Hematopoietic multipotent progenitor cell treated with erythropoietin and hydrocortisone succinate and interleukin-3 and kit ligand, for 15 days (in vitro differentiated cells): ENCODE measurements at regions not wholly inside any gene's neighbourhood (a gene's known extent, or its start where the extent isn't known, plus 50 kb on each side); places are given as distances from the start of the nearest gene placed in this dataset.
"Not testable (repeated sequence)": the region's sequence is repeated elsewhere in the genome, so short reads cannot be mapped to it uniquely, and the experiment has no call there.

ENCODE experiments used
- DNase-seq: peaks from one replicate; pipeline ENCODE4 v3.0.0-alpha.2; 2015; ENCODE audit warnings: low spot score

GRCh38 chr9:21695874-21696341 is 106.5 kb upstream of the MTAP start:
- no peak for DNase-seq

GRCh38 chr9:21696411-21696871 is 106.0 kb upstream of the MTAP start:
- no peak for DNase-seq

GRCh38 chr9:21708260-21708711 is 94.2 kb upstream of the MTAP start:
- DNase-seq, result no peak

GRCh38 chr9:21708856-21709255 is 93.6 kb upstream of the MTAP start:
- no peak for DNase-seq

GRCh38 chr9:21709464-21710058 is 92.9 kb upstream of the MTAP start:
- DNase-seq, result peak; percentile 48

GRCh38 chr9:21710548-21711191 is 91.8 kb upstream of the MTAP start:
- no peak for DNase-seq

GRCh38 chr9:21711504-21711903 is 90.9 kb upstream of the MTAP start:
- no peak for DNase-seq

- DNase-seq, result no peak
These were observed 87.0 kb upstream of the MTAP start for GRCh38 chr9:21715408-21715807.

- no peak for DNase-seq
These were observed 81.7 kb upstream of the MTAP start for GRCh38 chr9:21720758-21721157.

- DNase-seq, result not testable (repeated sequence)
These were observed 75.0 kb upstream of the MTAP start for GRCh38 chr9:21727411-21727810.

GRCh38 chr9:21728781-21729180 is 73.7 kb upstream of the MTAP start:
- DNase-seq, result no peak

GRCh38 chr9:21729648-21730047 is 72.8 kb upstream of the MTAP start:
- DNase-seq, result no peak

GRCh38 chr9:21730899-21731298 is 71.5 kb upstream of the MTAP start:
- no peak for DNase-seq

- no peak for DNase-seq
These were observed 61.3 kb upstream of the MTAP start for GRCh38 chr9:21741151-21741550.

- DNase-seq, result no peak
These were observed 58.1 kb upstream of the MTAP start for GRCh38 chr9:21744320-21744719.

GRCh38 chr9:21744841-21745240 is 57.6 kb upstream of the MTAP start:
- DNase-seq, result no peak

- DNase-seq, result no peak
These were observed 55.9 kb upstream of the MTAP start for GRCh38 chr9:21746550-21746949.

- DNase-seq, result no peak
These were observed 55.3 kb upstream of the MTAP start for GRCh38 chr9:21747175-21747574.

- DNase-seq, result no peak
These were observed 52.3 kb upstream of the MTAP start for GRCh38 chr9:21750021-21750735.

GRCh38 chr9:21751998-21752397 is 50.4 kb upstream of the MTAP start:
- DNase-seq, result no peak
